ENCODE measurements at regions not wholly inside any gene's neighbourhood (a gene's known extent, or its start where the extent isn't known, plus 50 kb on each side); places are given as distances from the start of the nearest gene placed in this dataset.
"Not testable (repeated sequence)": the region's sequence is repeated elsewhere in the genome, so short reads cannot be mapped to it uniquely, and the experiment has no call there.

DNA sequence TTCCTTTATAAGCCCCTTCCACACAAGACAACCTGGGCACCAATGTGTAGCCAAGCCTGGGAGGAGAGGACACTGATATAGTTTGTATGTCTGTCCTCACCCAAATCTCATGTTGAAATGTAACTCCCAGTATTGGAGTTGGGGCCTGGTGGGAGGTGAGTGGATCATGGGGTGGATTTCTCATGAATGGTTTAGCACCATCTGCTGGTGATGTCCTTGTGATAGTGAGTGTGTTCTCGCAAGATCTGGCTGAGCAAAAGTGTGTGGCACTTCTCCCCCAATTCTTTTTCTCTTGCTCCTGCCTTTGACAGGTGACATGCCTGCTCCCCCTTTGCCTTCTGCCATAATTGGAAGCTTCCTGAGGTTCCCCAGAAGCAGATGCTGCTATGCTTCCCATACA is 135.8 kb downstream of the USP31 start:
- peak; percentile 7 for DNase-seq (ENCODE audit: low spot score)

DNA sequence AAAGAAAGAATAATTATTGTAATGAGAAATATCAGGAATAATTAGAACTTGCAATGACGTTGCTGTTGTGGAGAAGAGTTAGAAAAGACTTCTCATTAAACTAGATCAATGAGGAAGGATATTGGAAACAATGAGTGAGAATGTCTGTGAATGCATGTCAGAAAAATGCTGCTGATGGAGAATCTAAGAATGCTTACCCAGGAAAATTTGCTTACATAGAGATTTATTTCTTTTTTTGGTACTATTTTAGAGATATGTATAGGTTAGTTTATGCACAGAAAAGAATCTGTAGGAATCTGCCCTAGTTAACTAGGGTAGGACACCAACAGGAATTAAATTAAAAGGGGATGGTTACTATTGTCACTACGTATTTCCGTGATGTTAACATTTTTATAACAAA is 140.2 kb downstream of the USP31 start:
- no peak for DNase-seq (ENCODE audit: low spot score)

- no peak for DNase-seq (ENCODE audit: low spot score)
Measured at GRCh38 chr16:23008041-23008440, 141.2 kb downstream of the USP31 start.

DNA sequence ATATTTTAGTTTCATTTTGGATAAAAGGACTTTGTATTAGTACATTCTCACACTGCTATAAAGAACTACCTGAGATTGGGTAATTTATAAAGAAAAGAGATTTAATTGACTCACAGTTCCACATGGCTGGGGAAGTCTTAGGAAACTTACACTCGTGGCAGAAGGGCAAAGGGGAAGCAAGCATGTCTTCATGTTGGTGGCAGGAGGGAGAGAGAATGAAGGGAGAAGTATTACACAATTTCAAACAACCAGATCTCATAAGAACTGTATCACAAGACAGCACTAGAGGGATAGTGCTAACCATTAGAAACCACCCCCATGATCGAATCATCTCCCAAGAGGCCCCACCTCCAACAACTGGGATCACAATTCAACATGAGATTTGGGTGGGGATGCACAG is 142.9 kb downstream of the USP31 start:
- DNase-seq (ENCODE audit: low spot score): no peak

- no peak for DNase-seq (ENCODE audit: low spot score)
Measured at GRCh38 chr16:23005951-23006350, 143.3 kb downstream of the USP31 start.

GRCh38 chr16:22989598-22989997 is 159.7 kb downstream of the USP31 start:
- no peak for DNase-seq (ENCODE audit: low spot score)

- DNase-seq (ENCODE audit: low spot score): no peak
Measured at GRCh38 chr16:22983614-22984013, 165.6 kb downstream of the USP31 start.

- DNase-seq (ENCODE audit: low spot score): not testable (repeated sequence)
Measured at GRCh38 chr16:22980514-22980913, 166.6 kb downstream of the HS3ST2 start.

DNA sequence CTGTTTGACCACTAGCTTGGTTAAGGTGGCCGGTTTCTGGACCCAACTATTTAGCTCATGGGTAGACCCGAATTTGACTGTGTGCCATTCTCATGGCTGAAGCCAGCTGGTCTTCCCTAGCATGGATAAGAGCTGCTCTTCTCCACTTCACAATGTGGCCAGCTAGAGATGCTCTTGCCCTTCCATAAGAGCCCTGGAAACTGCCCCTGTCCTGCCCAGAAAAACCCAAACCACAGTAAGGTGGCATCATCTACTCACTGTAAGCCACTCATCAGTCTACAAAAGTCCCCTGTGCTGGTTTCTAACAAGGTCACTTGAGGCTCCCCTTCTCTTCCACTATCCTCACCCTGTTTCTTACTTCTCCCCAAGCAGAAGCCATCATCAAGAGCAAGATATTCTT is 165.1 kb downstream of the HS3ST2 start:
- no peak for DNase-seq (ENCODE audit: low spot score)

GRCh38 chr16:22977294-22977697 is 163.3 kb downstream of the HS3ST2 start:
- no peak for DNase-seq (ENCODE audit: low spot score)

DNA sequence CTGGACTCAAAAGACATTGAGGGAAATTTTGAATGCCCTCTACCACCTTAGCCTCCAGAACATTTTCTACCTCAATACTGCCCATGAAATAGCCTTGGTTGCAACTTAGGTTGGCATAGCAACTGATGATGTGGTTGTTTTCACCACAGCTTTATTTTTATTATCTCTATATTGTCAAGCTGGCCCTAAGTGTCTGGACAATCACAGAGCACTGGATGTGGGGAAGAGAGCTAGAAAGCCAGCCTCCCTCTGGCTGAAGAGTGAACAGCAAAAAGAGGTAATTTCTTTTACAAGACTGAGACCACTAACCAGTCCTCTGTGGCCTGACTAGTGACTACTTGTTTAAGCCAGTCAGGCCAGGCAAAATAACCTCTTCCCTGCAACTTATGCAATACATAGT is 159.6 kb downstream of the HS3ST2 start:
- no peak for DNase-seq (ENCODE audit: low spot score)

GRCh38 chr16:22971346-22971924 is 157.5 kb downstream of the HS3ST2 start:
- no peak for DNase-seq (ENCODE audit: low spot score)

- DNase-seq (ENCODE audit: low spot score): no peak
Measured at GRCh38 chr16:22970209-22970865, 156.4 kb downstream of the HS3ST2 start.

- no peak for DNase-seq (ENCODE audit: low spot score)
Measured at GRCh38 chr16:22969567-22969966, 155.6 kb downstream of the HS3ST2 start.

DNA sequence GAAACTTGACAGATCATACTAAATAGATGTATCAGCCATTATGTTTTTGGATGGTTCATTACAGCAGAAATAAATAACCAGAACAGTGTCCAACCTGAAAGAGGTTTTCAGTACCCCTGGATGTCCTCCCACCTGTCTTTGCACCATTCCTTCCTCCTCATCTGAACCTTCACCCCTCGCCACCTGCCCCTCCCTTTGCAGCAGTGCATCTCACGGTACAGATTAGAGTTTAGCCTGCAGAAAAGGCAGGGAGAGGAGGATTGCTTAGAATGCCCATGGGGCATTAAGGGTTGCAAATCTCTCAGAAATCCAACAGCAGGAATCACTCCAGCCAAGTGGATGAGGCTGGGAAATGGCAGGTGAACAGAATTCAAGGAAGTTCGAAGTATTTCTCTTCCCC is 155.0 kb downstream of the HS3ST2 start:
- no peak for DNase-seq (ENCODE audit: low spot score)

DNA sequence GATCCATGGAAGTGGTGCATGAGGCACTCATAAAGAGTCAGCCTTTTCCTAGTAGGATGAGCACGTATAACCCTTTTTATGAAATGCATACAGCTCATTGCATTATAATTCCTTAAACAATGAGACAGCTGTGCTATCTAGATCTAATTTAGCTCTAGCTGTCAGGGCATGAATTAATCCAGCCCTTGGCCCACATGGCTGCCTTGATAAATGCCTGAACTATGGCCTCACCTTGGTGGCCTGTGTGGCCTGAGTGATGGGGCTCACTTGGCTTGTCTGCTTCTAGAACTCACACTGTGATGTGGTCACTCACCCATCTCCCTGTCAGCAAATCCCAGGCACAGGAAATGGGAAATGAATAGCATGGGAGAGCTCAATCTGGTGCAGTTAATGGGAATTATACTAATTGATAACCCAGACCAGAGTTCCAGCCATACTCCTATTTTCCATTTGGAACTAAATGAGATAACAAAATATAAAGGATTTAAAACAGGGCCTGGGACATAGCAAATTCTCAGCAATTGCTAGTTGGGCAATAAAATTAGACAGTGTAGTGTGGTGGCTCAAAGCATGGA is 153.6 kb downstream of the HS3ST2 start:
- DNase-seq (ENCODE audit: low spot score): no peak
